ENCODE measurements at regions not wholly inside any gene's neighbourhood (a gene's known extent, or its start where the extent isn't known, plus 50 kb on each side); places are given as distances from the start of the nearest gene placed in this dataset.

GRCh38 chr10:52956461-52956860, 183.9 kb upstream of the MBL2 start:
- no peak overlapping the region for H3K4me3 ChIP-seq (ENCODE audit: low read depth, low read length)
- TF ChIP-seq CTCF (IDR thresholded peaks at IDR 0.05; ENCODE audit: low read depth, low read length), result no peak

- H3K4me3 ChIP-seq (ENCODE audit: low read depth, low read length), result no peak overlapping the region
- no peak for TF ChIP-seq CTCF (IDR thresholded peaks at IDR 0.05; ENCODE audit: low read depth, low read length)
Observed at GRCh38 chr10:52955337-52955736, 182.8 kb upstream of the MBL2 start.

GRCh38 chr10:52954407-52954806, 181.8 kb upstream of the MBL2 start:
- H3K4me3 ChIP-seq (ENCODE audit: low read depth, low read length), result no peak overlapping the region
- no peak for TF ChIP-seq CTCF (IDR thresholded peaks at IDR 0.05; ENCODE audit: low read depth, low read length)

- H3K4me3 ChIP-seq (ENCODE audit: low read depth, low read length), result no peak overlapping the region
- no peak for TF ChIP-seq CTCF (IDR thresholded peaks at IDR 0.05; ENCODE audit: low read depth, low read length)
Observed at GRCh38 chr10:52952391-52953055, 179.9 kb upstream of the MBL2 start.

GRCh38 chr10:52951824-52952223, 179.2 kb upstream of the MBL2 start:
- no peak overlapping the region for H3K4me3 ChIP-seq (ENCODE audit: low read depth, low read length)
- TF ChIP-seq CTCF (IDR thresholded peaks at IDR 0.05; ENCODE audit: low read depth, low read length), result no peak

- no peak for TF ChIP-seq CTCF (IDR thresholded peaks at IDR 0.05; ENCODE audit: low read depth, low read length)
Observed at GRCh38 chr10:52950578-52950977, 178.0 kb upstream of the MBL2 start.

GRCh38 chr10:52949899-52950298, 177.3 kb upstream of the MBL2 start:
- TF ChIP-seq CTCF (IDR thresholded peaks at IDR 0.05; ENCODE audit: low read depth, low read length), result no peak

More at GRCh38 chr10:52950578-52950977, 178.0 kb upstream of the MBL2 start:
- H3K4me3 ChIP-seq (ENCODE audit: low read depth, low read length), result no peak overlapping the region

More at GRCh38 chr10:52949899-52950298, 177.3 kb upstream of the MBL2 start:
- H3K4me3 ChIP-seq (ENCODE audit: low read depth, low read length), result no peak overlapping the region
